Lower leg skin (tissue), 4 donors: ENCODE measurements at regions not wholly inside any gene's neighbourhood (a gene's known extent, or its start where the extent isn't known, plus 50 kb on each side); places are given as distances from the start of the nearest gene placed in this dataset.

ENCODE experiments used
- DNase-seq, 2 donors: peaks; one replicate each; pipeline ENCODE4 v3.0.0-alpha.2; 2019; ENCODE audit warnings: low spot score in 2 of 2
- H3K4me3 ChIP-seq: fragments of 200-600 bp; sonication (generic); 2 replicates; pipeline ENCODE4 v1.5.1; 2017; ENCODE audit warnings: mild to moderate bottlenecking, low read depth; ENCODE audit not compliant: poor library complexity, severe bottlenecking
- POLR2A ChIP-seq, 2 donors: fragments of 450-650 bp; IDR thresholded peaks; one replicate each; pipeline ENCODE4 v1.6.1; 2016 to 2017; ENCODE audit warnings: antibody characterized with exemption in 2 of 2, mild to moderate bottlenecking in 1 of 2, moderate library complexity in 1 of 2
- WGBS, 2 donors: methylation state at CpG; one replicate each; pipeline ENCODE4 v1.1.5; 2018; 5-methylcytosine and 5-hydroxymethylcytosine counted together
- intact Hi-C: fragments of 100-400 bp; cut with DNase I; formaldehyde crosslinking; loops from one replicate; pipeline ENCODE4 v1.15.0; 2023; ENCODE audit warnings: low total_unique reads
- TF ChIP-seq, protein P1 (sequence below), 3 donors: fragments of 450-650 bp; IDR thresholded peaks; one replicate each; pipeline ENCODE4 v1.5.1; 2016; ENCODE audit warnings: antibody characterized with exemption in 3 of 3, mild to moderate bottlenecking in 3 of 3, moderate library complexity in 2 of 3

DNA sequence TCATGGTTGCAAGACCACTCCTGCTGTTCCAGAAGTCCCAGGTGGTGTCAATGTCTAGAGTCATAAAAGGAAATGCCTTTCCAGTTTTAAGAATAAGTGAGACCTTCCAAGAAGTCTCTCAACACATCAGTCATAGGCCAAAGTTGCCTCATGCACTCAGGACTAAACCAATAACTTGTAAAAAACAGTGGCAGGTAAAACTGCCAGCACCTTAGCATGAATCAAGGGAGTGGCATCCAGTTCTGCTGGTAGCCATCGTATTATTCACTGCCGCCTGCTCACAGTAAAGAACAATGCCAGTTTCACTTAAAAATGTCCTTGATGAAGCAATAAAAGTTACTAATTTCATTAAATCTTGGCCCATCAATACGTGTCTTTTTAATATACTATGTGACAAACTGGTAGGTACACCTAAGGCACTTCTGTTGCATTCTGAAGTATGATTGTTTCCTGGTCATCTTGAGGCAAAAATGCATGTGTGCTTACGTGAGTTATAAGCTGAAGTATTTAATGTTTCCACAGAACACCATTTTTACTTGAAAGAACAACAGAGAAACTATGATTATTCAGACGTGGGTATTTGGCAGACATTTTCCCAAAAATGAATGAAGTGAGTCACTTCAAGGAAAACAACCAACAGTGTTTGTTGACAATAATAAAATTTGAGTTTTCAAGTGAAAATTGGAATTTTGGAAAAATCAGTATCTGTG is 125.2 kb upstream of the SNX19 start:
- intact Hi-C loops, result loop anchor here (5.0 kb wide), 1 partner anchor 954 kb away; no protein-coding TSS in a partner anchor
- DNase-seq, result no peak
- no peak for TF ChIP-seq POLR2A (IDR thresholded peaks at IDR 0.05)
- TF ChIP-seq, protein P1, sequence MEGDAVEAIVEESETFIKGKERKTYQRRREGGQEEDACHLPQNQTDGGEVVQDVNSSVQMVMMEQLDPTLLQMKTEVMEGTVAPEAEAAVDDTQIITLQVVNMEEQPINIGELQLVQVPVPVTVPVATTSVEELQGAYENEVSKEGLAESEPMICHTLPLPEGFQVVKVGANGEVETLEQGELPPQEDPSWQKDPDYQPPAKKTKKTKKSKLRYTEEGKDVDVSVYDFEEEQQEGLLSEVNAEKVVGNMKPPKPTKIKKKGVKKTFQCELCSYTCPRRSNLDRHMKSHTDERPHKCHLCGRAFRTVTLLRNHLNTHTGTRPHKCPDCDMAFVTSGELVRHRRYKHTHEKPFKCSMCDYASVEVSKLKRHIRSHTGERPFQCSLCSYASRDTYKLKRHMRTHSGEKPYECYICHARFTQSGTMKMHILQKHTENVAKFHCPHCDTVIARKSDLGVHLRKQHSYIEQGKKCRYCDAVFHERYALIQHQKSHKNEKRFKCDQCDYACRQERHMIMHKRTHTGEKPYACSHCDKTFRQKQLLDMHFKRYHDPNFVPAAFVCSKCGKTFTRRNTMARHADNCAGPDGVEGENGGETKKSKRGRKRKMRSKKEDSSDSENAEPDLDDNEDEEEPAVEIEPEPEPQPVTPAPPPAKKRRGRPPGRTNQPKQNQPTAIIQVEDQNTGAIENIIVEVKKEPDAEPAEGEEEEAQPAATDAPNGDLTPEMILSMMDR (IDR thresholded peaks at IDR 0.05), result no peak
- H3K4me3 ChIP-seq, result no peak overlapping the region
- 32 to 38% methylated on average over 5 of the region's 5 CpGs for WGBS, 2 donors

DNA sequence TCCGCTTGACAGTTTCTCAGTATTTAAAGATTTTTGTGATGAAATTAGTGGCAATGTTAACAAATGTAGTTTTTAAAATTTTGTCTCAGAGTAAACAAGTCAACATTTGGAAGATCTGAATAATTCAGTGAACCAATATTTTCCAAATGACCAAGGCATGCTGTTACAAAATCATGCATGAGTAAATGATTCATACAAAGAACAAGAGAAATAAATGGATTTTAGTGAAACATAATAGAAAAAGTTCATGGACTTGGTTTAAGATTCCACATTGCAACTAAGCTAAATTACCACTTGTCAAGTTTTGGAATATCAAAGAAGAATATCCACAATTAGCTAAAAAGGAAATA is 125.7 kb upstream of the SNX19 start:
- 0 to 37% methylated on average over 1 of the region's 1 CpG for WGBS, 2 donors
- no peak for TF ChIP-seq POLR2A (IDR thresholded peaks at IDR 0.05)
- TF ChIP-seq, protein P1 (IDR thresholded peaks at IDR 0.05), result no peak
- no peak overlapping the region for H3K4me3 ChIP-seq
- intact Hi-C loops, result loop anchor here (5.0 kb wide), 1 partner anchor 955 kb away; no protein-coding TSS in a partner anchor
- DNase-seq, result no peak

DNA sequence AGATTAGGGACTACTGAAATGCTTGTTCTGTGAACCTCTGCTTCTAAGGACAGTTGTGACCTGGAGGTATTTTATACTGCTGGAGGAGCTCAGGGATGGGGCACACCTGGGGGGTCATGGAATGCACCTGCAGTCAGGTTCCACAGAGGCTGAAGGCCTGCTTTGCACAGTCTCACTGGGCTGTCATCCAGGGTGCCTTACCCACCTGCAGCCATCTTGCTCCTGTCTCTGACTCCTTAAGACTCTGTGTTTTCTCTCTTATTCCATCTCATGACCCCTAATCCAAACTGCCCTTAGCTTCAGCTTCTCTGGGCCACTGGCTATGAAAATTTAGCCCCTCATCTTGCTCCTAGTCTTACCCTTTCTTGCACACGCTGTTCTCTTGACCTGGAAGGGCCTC is 127.0 kb upstream of the SNX19 start:
- 79 to 92% methylated on average over 1 of the region's 1 CpG for WGBS, 2 donors
- intact Hi-C loops, result loop anchor here (5.0 kb wide), 1 partner anchor 956 kb away; no protein-coding TSS in a partner anchor
- DNase-seq, result no peak
- TF ChIP-seq POLR2A (IDR thresholded peaks at IDR 0.05), result no peak
- TF ChIP-seq, protein P1 (IDR thresholded peaks at IDR 0.05), result no peak
- no peak overlapping the region for H3K4me3 ChIP-seq

DNA sequence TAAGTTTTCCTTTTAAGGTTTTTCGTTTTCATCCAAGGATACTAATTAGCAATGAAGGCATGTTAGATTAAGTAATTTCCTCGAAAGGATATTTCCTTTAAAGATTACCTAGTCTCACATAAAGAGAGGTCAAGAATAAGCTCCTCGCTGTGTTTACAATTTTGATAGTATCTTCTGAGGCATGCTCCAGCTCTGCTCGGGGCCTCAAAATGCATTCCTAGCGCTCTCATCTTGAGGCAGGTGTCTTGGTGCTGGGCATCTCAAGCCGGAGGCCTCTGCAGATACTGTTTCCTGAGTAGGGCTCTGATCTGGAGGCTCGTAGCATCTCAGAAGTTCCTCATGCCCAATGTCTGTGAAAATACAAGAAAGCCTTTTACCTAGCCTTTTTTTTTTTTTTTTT is 128.6 kb upstream of the SNX19 start:
- WGBS, 2 donors, result 81 to 88% methylated on average over 7 of the region's 7 CpGs
- TF ChIP-seq, protein P1 (IDR thresholded peaks at IDR 0.05), result no peak
- no peak for TF ChIP-seq POLR2A (IDR thresholded peaks at IDR 0.05)

DNA sequence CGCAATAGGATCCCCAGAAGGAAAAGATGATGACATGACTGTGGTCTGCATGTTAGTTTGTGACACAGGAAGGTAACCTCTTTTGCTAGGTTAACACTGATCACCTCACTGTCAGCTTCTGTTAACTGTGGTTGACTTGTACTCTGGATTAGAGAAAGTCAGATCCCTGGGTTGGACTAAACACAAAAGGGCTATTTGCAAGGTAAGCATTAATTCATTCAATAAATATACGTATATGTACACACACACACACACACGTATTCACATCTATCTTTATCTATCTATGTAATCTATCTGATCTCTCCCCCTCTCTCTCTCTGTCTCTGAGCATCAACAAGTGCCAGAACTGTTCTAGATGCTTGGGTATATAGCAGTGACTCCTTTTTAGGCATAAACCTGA is 136.1 kb upstream of the SNX19 start:
- no peak for DNase-seq
- no peak for TF ChIP-seq POLR2A (IDR thresholded peaks at IDR 0.05)
- TF ChIP-seq, protein P1 (IDR thresholded peaks at IDR 0.05), result no peak
- intact Hi-C loops, result no loop called here
- no peak overlapping the region for H3K4me3 ChIP-seq
- 73 to 86% methylated on average over 3 of the region's 3 CpGs for WGBS, 2 donors

More for the DNA sequence above, 128.6 kb upstream of the SNX19 start:
- intact Hi-C loops, result loop anchor here (5.0 kb wide), 1 partner anchor 958 kb away; no protein-coding TSS in a partner anchor
- no peak for DNase-seq
- H3K4me3 ChIP-seq, result no peak overlapping the region

DNA sequence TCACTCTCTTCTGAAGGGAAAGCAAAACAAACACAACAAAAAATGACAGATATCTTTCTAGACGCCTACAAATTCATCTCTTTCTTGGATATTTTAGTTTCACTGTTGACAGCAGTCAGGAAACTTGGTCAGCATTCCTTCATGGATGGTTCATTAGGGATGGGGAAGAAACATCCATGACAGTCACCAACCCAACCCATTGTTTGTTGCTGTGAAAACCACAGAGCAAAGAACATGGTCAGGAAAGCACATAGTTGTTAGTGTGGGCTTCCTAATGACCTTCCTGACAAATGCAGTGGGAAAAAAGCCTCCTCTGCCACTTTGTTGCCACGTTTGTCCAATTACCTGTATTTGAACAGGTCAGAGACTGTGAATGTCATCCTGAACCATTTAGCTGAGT is 139.8 kb upstream of the SNX19 start:
- DNase-seq, result no peak
- intact Hi-C loops, result no loop called here
- TF ChIP-seq POLR2A (IDR thresholded peaks at IDR 0.05), result no peak
- TF ChIP-seq, protein P1 (IDR thresholded peaks at IDR 0.05), result no peak
- WGBS, 2 donors, result 58 to 59% methylated on average over 2 of the region's 2 CpGs
- no peak overlapping the region for H3K4me3 ChIP-seq
